ENCODE measurements at regions not wholly inside any gene's neighbourhood (a gene's known extent, or its start where the extent isn't known, plus 50 kb on each side); places are given as distances from the start of the nearest gene placed in this dataset.
A peak's percentile ranks its signal among the peaks of the same experiment; 100 is the strongest.

- H3K4me3 ChIP-seq (ENCODE audit: low read depth, low read length): no peak overlapping the region
- DNase-seq (ENCODE audit: low read depth): no peak
- H3K36me3 ChIP-seq (ENCODE audit: control insufficient read depth, insufficient read depth, low read length): no peaks in the 10 kb centered on the region
- H3K27me3 ChIP-seq (ENCODE audit: control insufficient read depth, insufficient read depth, low read length): no peaks in the 10 kb centered on the region
- TF ChIP-seq, protein P1, sequence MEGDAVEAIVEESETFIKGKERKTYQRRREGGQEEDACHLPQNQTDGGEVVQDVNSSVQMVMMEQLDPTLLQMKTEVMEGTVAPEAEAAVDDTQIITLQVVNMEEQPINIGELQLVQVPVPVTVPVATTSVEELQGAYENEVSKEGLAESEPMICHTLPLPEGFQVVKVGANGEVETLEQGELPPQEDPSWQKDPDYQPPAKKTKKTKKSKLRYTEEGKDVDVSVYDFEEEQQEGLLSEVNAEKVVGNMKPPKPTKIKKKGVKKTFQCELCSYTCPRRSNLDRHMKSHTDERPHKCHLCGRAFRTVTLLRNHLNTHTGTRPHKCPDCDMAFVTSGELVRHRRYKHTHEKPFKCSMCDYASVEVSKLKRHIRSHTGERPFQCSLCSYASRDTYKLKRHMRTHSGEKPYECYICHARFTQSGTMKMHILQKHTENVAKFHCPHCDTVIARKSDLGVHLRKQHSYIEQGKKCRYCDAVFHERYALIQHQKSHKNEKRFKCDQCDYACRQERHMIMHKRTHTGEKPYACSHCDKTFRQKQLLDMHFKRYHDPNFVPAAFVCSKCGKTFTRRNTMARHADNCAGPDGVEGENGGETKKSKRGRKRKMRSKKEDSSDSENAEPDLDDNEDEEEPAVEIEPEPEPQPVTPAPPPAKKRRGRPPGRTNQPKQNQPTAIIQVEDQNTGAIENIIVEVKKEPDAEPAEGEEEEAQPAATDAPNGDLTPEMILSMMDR (IDR thresholded peaks at IDR 0.05; ENCODE audit: insufficient read depth, low read length, poor library complexity, severe bottlenecking): no peak
Measured at GRCh38 chr12:89166525-89166934, 185.8 kb downstream of the DUSP6 start.

DNA sequence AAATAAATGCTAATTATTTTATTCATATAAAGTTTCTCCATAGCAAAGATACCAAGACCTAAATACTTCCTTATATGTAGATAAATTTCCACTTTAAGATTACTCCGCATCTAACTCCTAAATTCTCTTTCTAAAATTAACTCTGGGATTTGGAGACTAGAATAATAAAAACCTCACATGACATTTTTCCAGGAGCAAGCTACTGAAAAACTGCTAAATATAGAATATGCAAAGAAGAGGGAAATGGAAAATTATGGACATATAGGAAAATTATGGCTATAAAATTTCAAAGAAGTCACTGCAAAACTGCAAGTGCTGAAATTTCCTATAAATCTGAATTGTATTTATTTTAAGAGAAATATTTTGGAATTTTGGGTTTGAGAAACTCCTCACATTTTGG, 186.2 kb downstream of the DUSP6 start:
- TF ChIP-seq, protein P1 (IDR thresholded peaks at IDR 0.05; ENCODE audit: insufficient read depth, low read length, poor library complexity, severe bottlenecking): no peak

DNA sequence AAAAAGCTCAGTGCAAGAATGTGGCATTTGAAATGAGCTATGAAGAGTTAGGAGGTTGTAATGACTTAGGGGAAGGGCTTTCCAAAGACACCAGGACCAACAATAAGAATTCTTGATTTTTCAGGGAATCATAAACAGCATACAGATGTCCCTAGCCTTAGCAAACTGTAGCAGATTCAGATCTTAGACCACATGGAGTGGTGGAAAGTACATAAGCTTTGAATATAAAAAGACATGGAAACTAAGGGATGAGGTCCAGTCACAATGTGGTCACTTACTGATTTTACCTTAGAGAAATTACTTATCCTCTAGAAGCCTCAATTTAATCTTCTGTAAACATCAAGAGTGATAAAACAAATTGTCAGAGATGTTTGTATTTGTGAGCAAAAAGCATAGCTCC, 186.6 kb downstream of the DUSP6 start:
- DNase-seq (ENCODE audit: low read depth): no peak
- Histone ChIP-seq H3K27me3 (ENCODE audit: control insufficient read depth, insufficient read depth, low read length) (no peaks in the 10 kb centered on the region), H3K4me3 (ENCODE audit: low read depth, low read length) (no peak overlapping the region), H3K36me3 (ENCODE audit: control insufficient read depth, insufficient read depth, low read length) (no peaks in the 10 kb centered on the region)
- TF ChIP-seq, protein P1 (IDR thresholded peaks at IDR 0.05; ENCODE audit: insufficient read depth, low read length, poor library complexity, severe bottlenecking): no peak

More for the DNA sequence above, 186.2 kb downstream of the DUSP6 start:
- Histone ChIP-seq H3K36me3 (ENCODE audit: control insufficient read depth, insufficient read depth, low read length) (no peaks in the 10 kb centered on the region), H3K27me3 (ENCODE audit: control insufficient read depth, insufficient read depth, low read length) (no peaks in the 10 kb centered on the region), H3K4me3 (ENCODE audit: low read depth, low read length) (no peak overlapping the region)
- DNase-seq (ENCODE audit: low read depth): no peak

DNA sequence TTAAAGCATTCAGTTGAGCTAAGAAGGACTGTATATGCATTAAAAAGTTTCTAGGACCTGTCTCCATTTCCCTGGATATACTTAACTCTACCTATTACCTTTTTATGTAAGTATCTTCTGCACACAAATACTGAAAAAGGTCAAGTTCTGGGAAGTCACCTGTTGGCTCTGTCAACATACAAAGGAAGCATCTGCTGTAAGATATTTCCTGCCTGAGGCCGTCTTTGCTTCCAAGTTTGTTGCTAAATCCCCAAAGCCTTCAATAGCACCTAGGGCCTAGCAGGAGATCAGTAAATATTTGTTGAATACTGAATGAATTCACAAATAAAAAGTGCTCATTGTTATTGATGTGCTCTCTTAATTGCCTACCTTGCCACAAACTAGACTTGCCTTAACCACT, 188.4 kb downstream of the DUSP6 start:
- DNase-seq (ENCODE audit: low read depth): no peak
- Histone ChIP-seq H3K36me3 (ENCODE audit: control insufficient read depth, insufficient read depth, low read length) (no peaks in the 10 kb centered on the region), H3K4me3 (ENCODE audit: low read depth, low read length) (no peak overlapping the region), H3K27me3 (ENCODE audit: control insufficient read depth, insufficient read depth, low read length) (no peaks in the 10 kb centered on the region)
- TF ChIP-seq, protein P1 (IDR thresholded peaks at IDR 0.05; ENCODE audit: insufficient read depth, low read length, poor library complexity, severe bottlenecking): no peak

- H3K27me3 ChIP-seq (ENCODE audit: control insufficient read depth, insufficient read depth, low read length): no peaks in the 10 kb centered on the region
- TF ChIP-seq, protein P1 (IDR thresholded peaks at IDR 0.05; ENCODE audit: insufficient read depth, low read length, poor library complexity, severe bottlenecking): no peak
- H3K36me3 ChIP-seq (ENCODE audit: control insufficient read depth, insufficient read depth, low read length): no peaks in the 10 kb centered on the region
- H3K4me3 ChIP-seq (ENCODE audit: low read depth, low read length): no peak overlapping the region
- DNase-seq (ENCODE audit: low read depth): peak; percentile 84
Measured at GRCh38 chr12:89162589-89163261, 189.6 kb downstream of the DUSP6 start.

DNA sequence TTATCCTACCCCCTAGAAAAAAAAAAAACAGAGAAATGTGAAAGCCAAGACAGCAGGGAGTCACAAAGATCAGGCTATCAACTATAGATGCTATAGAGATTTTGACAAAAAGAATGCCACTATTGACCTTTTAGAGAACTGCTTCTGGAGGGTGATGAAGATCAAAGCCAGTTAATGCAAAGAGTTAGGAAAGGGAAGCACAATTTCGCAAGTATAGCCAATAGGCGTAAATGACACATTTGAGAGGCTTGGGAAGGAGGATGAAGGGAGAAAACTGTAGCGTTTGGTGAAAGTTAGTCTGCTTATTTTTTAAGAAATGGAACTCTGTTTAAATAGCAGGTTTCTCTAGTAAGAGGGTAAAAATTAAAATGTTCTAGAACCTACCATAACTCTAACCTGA, 190.7 kb downstream of the DUSP6 start:
- Histone ChIP-seq H3K4me3 (ENCODE audit: low read depth, low read length) (no peak overlapping the region), H3K36me3 (ENCODE audit: control insufficient read depth, insufficient read depth, low read length) (no peaks in the 10 kb centered on the region), H3K27me3 (ENCODE audit: control insufficient read depth, insufficient read depth, low read length) (no peaks in the 10 kb centered on the region)
- TF ChIP-seq, protein P1 (IDR thresholded peaks at IDR 0.05; ENCODE audit: insufficient read depth, low read length, poor library complexity, severe bottlenecking): no peak
- DNase-seq (ENCODE audit: low read depth): no peak

All from kidney epithelial cell (primary cell).